Upper lobe of left lung (tissue), 6 donors: ENCODE measurements at regions not wholly inside any gene's neighbourhood (a gene's known extent, or its start where the extent isn't known, plus 50 kb on each side); places are given as distances from the start of the nearest gene placed in this dataset.

Source experiments
- ATAC-seq, 2 donors: fragments of 200-7000 bp; cut with Tn5 transposase; one replicate each; pipeline ENCODE4 v1.9.1; 2022; ENCODE audit warnings: mild to moderate bottlenecking in 2 of 2, moderate library complexity in 2 of 2; ENCODE audit not compliant: low FRiP score in 2 of 2
- DNase-seq, 2 donors: peaks; one replicate each; pipeline ENCODE4 v3.0.0-alpha.2; 2019 to 2020
- H3K27ac ChIP-seq, 4 donors: fragments of 200-600 bp; sonication (generic); one replicate each; pipeline ENCODE4 v1.5.1; 2016 to 2019
- H3K27me3 ChIP-seq, 4 donors: fragments of 200-600 bp; sonication (generic); one replicate each; pipeline ENCODE4 v1.5.1; 2017 to 2019
- H3K36me3 ChIP-seq, 4 donors: fragments of 200-600 bp; sonication (generic); one replicate each; pipeline ENCODE4 v1.5.1; 2016 to 2019
- H3K4me1 ChIP-seq, 4 donors: fragments of 200-600 bp; sonication (generic); one replicate each; pipeline ENCODE4 v1.5.1; 2018 to 2019
- H3K4me3 ChIP-seq, 4 donors: fragments of 200-600 bp; sonication (generic); one replicate each; pipeline ENCODE4 v1.5.1; 2017 to 2019; ENCODE audit warnings: mild to moderate bottlenecking in 2 of 4, moderate library complexity in 1 of 4
- H3K9me3 ChIP-seq, 4 donors: fragments of 200-600 bp; sonication (generic); one replicate each; pipeline ENCODE4 v1.5.1; 2018 to 2019
- EP300 ChIP-seq, 4 donors: sonication (generic); formaldehyde crosslinking; IDR thresholded peaks; one replicate each; pipeline ENCODE4 v1.5.1; 2017; ENCODE audit warnings: antibody characterized with exemption in 4 of 4, control low read depth in 2 of 4
- POLR2A ChIP-seq, 4 donors: fragments of 450-650 bp; IDR thresholded peaks; one replicate each; pipeline ENCODE4 v1.5.1; 2016 to 2017; ENCODE audit warnings: antibody characterized with exemption in 4 of 4, mild to moderate bottlenecking in 2 of 4
- POLR2AphosphoS5 ChIP-seq, 2 donors: sonication (generic); formaldehyde crosslinking; IDR thresholded peaks; one replicate each; pipeline ENCODE4 v1.5.1; 2017; ENCODE audit warnings: antibody characterized with exemption in 2 of 2
- WGBS, 2 donors: methylation state at CpG; one replicate each; pipeline ENCODE4 v1.1.5; 2017 to 2018; 5-methylcytosine and 5-hydroxymethylcytosine counted together
- TF ChIP-seq, protein P1 (sequence below), 6 experiments: fragments of 450-650 bp in 4 of 6; fragments of 200-600 bp in 2 of 6; sonication (generic) in 2 of 6; IDR thresholded peaks; one replicate each; pipeline ENCODE4 v1.5.1; 2016 to 2019; ENCODE audit warnings: antibody characterized with exemption in 6 of 6
- donor health status: DM: no; HTN: no; CAD: no; lungs with moderate emphysema.
- donor health status: DM: no; HTN: yes; CAD: no; lungs with severe emphysema.

DNA sequence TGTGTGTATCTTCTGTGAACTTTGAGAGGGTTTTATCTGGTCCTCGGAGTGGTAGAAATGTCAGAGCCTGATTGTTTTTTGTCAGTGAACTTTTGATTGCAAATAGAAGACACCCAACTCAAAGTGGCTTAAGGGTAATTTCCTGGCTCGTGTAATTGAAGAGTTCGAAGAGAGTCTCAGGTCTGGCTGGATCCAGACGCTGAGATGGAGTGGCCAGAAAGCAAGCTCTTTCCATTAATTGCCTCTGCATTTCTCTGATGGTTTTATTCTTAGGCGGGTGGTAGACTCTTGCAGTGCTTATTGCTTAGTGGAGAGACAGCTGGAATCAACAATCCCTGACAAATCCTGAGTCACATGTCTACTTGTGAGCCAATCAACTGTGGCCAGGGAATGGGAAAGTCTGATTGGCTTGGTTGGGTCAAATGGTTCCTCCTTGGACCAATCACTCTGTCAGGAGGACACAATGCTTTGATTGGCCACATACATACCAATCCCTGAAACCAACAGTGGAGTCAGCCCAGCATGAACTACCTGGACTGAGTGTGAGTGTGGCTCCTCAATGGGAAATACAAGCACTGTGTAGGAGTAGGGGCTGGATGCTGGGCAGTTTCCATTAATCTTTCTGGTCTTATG is 330.5 kb downstream of the AACS start:
- ATAC-seq, result no peak
- H3K36me3 ChIP-seq, result no peaks in the 10 kb centered on the region
- H3K27ac ChIP-seq, result no peak overlapping the region
- WGBS, 2 donors, result 78 to 88% methylated on average over 5 of the region's 5 CpGs
- H3K4me1 ChIP-seq, result no peaks in the 10 kb centered on the region
- H3K9me3 ChIP-seq, result no peaks in the 10 kb centered on the region
- no peak overlapping the region for H3K4me3 ChIP-seq
- H3K27me3 ChIP-seq, result no peaks in the 10 kb centered on the region
- no peak for DNase-seq
- TF ChIP-seq, protein P1, sequence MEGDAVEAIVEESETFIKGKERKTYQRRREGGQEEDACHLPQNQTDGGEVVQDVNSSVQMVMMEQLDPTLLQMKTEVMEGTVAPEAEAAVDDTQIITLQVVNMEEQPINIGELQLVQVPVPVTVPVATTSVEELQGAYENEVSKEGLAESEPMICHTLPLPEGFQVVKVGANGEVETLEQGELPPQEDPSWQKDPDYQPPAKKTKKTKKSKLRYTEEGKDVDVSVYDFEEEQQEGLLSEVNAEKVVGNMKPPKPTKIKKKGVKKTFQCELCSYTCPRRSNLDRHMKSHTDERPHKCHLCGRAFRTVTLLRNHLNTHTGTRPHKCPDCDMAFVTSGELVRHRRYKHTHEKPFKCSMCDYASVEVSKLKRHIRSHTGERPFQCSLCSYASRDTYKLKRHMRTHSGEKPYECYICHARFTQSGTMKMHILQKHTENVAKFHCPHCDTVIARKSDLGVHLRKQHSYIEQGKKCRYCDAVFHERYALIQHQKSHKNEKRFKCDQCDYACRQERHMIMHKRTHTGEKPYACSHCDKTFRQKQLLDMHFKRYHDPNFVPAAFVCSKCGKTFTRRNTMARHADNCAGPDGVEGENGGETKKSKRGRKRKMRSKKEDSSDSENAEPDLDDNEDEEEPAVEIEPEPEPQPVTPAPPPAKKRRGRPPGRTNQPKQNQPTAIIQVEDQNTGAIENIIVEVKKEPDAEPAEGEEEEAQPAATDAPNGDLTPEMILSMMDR (IDR thresholded peaks at IDR 0.05), result no peak
- no peak for TF ChIP-seq POLR2AphosphoS5 (IDR thresholded peaks at IDR 0.05)
- TF ChIP-seq POLR2A (IDR thresholded peaks at IDR 0.05), result no peak
- no peak for TF ChIP-seq EP300 (IDR thresholded peaks at IDR 0.05)

GRCh38 chr12:125399489-125399888 is 334.3 kb downstream of the AACS start:
- peaks cover 0 to 9% (median 3%) of the 10 kb centered on the region in 4 donors for H3K9me3 ChIP-seq
- ATAC-seq (no peak), DNase-seq (no peak)
- H3K4me1 ChIP-seq, result no peaks in the 10 kb centered on the region
- no peaks in the 10 kb centered on the region for H3K27me3 ChIP-seq
- no peak overlapping the region for H3K27ac ChIP-seq
- H3K4me3 ChIP-seq, result no peak overlapping the region
- H3K36me3 ChIP-seq, result no peaks in the 10 kb centered on the region
- 82 to 84% methylated on average over 3 of the region's 3 CpGs for WGBS, 2 donors
- TF ChIP-seq, protein P1 (IDR thresholded peaks at IDR 0.05), result no peak
- TF ChIP-seq EP300 (IDR thresholded peaks at IDR 0.05) (no peak), POLR2AphosphoS5 (IDR thresholded peaks at IDR 0.05) (no peak), POLR2A (IDR thresholded peaks at IDR 0.05) (no peak)

DNA sequence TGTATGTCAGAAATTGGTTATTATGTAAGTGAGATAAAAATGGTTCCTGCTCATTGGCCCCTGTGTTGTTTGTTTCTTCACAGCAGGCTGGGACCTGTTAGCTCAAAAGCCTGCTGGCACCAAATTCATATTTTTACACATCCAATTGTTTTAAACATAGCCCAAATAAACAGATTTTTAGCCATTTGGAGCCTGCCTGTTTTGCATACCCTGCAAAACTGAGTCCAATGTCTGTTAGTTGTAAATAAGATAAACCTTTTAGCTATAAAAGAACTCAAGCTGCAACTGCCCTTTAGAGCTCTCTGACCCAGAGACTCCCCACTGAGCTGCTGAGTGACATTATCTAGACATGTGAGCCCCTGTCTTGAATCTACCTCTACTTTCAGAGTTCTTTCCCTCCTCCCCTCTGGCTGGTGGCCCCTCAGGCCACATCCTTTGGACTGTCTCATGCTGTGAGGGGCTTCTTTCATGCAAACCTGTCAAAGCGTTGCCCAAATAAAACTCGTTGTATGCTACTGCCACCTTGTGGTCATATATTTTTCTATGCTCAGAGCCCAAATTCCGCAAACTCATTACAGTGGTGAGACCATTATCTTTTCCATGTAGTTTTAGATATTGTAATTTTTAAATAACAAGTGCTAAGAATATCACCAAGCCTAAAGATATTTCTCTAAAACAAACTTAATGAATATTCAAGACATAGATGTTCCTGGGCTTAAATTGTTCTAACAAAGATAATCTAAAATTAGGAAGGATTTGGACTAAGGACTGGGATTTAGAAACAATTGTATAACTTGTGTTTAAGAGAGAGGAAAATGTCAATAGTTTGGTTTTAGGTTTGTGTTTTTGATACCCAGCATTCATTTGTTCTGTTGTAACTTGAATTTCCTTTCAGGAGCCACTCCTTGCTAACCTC is 337.9 kb downstream of the AACS start:
- 31 to 35% methylated on average over 3 of the region's 3 CpGs for WGBS, 2 donors
- no peak for ATAC-seq
- peaks cover 0 to 9% (median 3%) of the 10 kb centered on the region in 4 donors for H3K9me3 ChIP-seq
- no peak overlapping the region for H3K4me3 ChIP-seq
- no peaks in the 10 kb centered on the region for H3K36me3 ChIP-seq
- H3K27ac ChIP-seq, result no peak overlapping the region
- H3K27me3 ChIP-seq, result no peaks in the 10 kb centered on the region
- DNase-seq, result no peak
- no peaks in the 10 kb centered on the region for H3K4me1 ChIP-seq
- TF ChIP-seq EP300 (IDR thresholded peaks at IDR 0.05) (no peak), POLR2A (IDR thresholded peaks at IDR 0.05) (no peak), POLR2AphosphoS5 (IDR thresholded peaks at IDR 0.05) (no peak)
- TF ChIP-seq, protein P1 (IDR thresholded peaks at IDR 0.05), result peak in 5 of 6 experiments; percentile 18 to 48 (median 34)

GRCh38 chr12:125403843-125404242 is 338.6 kb downstream of the AACS start:
- H3K27ac ChIP-seq, result no peak overlapping the region
- peaks cover 0 to 9% (median 3%) of the 10 kb centered on the region in 4 donors for H3K9me3 ChIP-seq
- 75 to 79% methylated on average over 2 of the region's 2 CpGs for WGBS, 2 donors
- H3K36me3 ChIP-seq, result no peaks in the 10 kb centered on the region
- H3K27me3 ChIP-seq, result no peaks in the 10 kb centered on the region
- no peak for TF ChIP-seq POLR2AphosphoS5 (IDR thresholded peaks at IDR 0.05)
- no peak for TF ChIP-seq POLR2A (IDR thresholded peaks at IDR 0.05)
- no peak for TF ChIP-seq EP300 (IDR thresholded peaks at IDR 0.05)
- TF ChIP-seq, protein P1 (IDR thresholded peaks at IDR 0.05), result no peak
- no peak overlapping the region for H3K4me3 ChIP-seq
- no peaks in the 10 kb centered on the region for H3K4me1 ChIP-seq
- ATAC-seq (no peak), DNase-seq (no peak)
